GM12878 (cell line): ENCODE measurements at regions not wholly inside any gene's neighbourhood (a gene's known extent, or its start where the extent isn't known, plus 50 kb on each side); places are given as distances from the start of the nearest gene placed in this dataset.

ENCODE experiments used
- ATF7 ChIP-seq: fragments of 450-650 bp; IDR thresholded peaks from 2 replicates; pipeline ENCODE4 v1.6.1; 2016; ENCODE audit warnings: low read depth, mild to moderate bottlenecking
- BMI1 ChIP-seq: fragments of 450-650 bp; IDR thresholded peaks from 2 replicates; pipeline ENCODE4 v1.6.1; 2016; ENCODE audit warnings: mild to moderate bottlenecking, moderate library complexity, borderline replicate concordance
- HDAC6 ChIP-seq: fragments of 200-600 bp; sonication (generic); IDR thresholded peaks from one replicate; pipeline ENCODE4 v1.8.0; 2017; ENCODE audit warnings: antibody characterized with exemption; ENCODE audit not compliant: unreplicated experiment
- RFX5 ChIP-seq: IDR thresholded peaks from 2 replicates; pipeline ENCODE4 v1.6.1; 2011; ENCODE audit warnings: low read depth, low read length, improper control_type of control experiment
- SMARCA5 ChIP-seq: fragments of 450-650 bp; IDR thresholded peaks from 2 replicates; pipeline ENCODE4 v1.6.1; 2017; ENCODE audit warnings: mild to moderate bottlenecking
- STAT1 ChIP-seq: fragments of 450-650 bp; conservative IDR thresholded peaks from 2 replicates; pipeline ENCODE4 v1.6.1; 2014; ENCODE audit warnings: antibody characterized with exemption, mild to moderate bottlenecking
- TCF12 ChIP-seq: IDR thresholded peaks from 2 replicates; pipeline ENCODE4 v1.6.1; 2011; ENCODE audit warnings: low read depth, mild to moderate bottlenecking, low read length
- TCF7 ChIP-seq: IDR thresholded peaks from 2 replicates; pipeline ENCODE4 v1.6.1; 2014; ENCODE audit warnings: antibody characterized with exemption, borderline replicate concordance
- YBX1 ChIP-seq: fragments of 450-650 bp; IDR thresholded peaks from 2 replicates; pipeline ENCODE4 v1.6.1; 2016; ENCODE audit warnings: antibody characterized with exemption
- ZNF217 ChIP-seq: fragments of 450-650 bp; IDR thresholded peaks from 2 replicates; pipeline ENCODE4 v1.6.1; 2017; ENCODE audit warnings: antibody characterized with exemption, mild to moderate bottlenecking
- ZNF274 ChIP-seq: IDR thresholded peaks from one replicate; pipeline ENCODE4 v1.8.0; 2011; ENCODE audit not compliant: insufficient read length, insufficient read depth
- TF ChIP-seq, protein P1 (sequence below): IDR thresholded peaks from 2 replicates; pipeline ENCODE4 v1.6.1; 2012; ENCODE audit warnings: mild to moderate bottlenecking, low read depth, low read length

DNA sequence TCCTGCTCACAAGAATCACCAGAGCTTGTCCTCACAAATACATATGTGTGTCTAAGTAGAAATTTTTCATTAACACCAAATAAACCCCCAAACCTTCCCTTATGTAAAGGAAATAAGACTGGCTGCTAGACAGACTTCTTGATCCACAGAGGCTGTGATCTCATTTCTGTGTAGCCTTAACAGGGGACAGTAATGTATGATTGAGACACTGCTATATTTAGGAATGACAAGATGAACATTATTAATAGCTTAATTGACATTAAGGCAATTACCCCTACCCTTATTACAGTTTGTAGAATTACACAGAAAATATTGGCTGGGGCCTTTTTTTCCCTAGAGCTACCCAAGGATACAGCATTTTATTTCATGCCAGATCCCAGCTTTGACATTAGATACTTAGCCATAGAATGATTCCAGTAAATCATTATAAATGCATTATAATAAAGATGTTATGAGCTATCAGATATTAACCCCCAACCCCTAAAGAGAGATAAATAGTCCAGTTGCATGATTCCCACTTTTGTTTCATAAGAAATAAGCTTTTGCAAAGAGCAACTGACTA, 392.1 kb upstream of the HNRNPA3 start (continued):
- TF ChIP-seq, protein P1, sequence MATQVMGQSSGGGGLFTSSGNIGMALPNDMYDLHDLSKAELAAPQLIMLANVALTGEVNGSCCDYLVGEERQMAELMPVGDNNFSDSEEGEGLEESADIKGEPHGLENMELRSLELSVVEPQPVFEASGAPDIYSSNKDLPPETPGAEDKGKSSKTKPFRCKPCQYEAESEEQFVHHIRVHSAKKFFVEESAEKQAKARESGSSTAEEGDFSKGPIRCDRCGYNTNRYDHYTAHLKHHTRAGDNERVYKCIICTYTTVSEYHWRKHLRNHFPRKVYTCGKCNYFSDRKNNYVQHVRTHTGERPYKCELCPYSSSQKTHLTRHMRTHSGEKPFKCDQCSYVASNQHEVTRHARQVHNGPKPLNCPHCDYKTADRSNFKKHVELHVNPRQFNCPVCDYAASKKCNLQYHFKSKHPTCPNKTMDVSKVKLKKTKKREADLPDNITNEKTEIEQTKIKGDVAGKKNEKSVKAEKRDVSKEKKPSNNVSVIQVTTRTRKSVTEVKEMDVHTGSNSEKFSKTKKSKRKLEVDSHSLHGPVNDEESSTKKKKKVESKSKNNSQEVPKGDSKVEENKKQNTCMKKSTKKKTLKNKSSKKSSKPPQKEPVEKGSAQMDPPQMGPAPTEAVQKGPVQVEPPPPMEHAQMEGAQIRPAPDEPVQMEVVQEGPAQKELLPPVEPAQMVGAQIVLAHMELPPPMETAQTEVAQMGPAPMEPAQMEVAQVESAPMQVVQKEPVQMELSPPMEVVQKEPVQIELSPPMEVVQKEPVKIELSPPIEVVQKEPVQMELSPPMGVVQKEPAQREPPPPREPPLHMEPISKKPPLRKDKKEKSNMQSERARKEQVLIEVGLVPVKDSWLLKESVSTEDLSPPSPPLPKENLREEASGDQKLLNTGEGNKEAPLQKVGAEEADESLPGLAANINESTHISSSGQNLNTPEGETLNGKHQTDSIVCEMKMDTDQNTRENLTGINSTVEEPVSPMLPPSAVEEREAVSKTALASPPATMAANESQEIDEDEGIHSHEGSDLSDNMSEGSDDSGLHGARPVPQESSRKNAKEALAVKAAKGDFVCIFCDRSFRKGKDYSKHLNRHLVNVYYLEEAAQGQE: no peak
- TF ChIP-seq STAT1 (no peak), HDAC6 (no peak), TCF7 (no peak), BMI1 (no peak), ATF7 (no peak), ZNF274 (no peak), TCF12 (no peak), ZNF217 (no peak), YBX1 (no peak), RFX5 (no peak), SMARCA5 (no peak)
- TF ChIP-seq, all 136 proteins: peak for 0
